ENCODE measurements at regions not wholly inside any gene's neighbourhood (a gene's known extent, or its start where the extent isn't known, plus 50 kb on each side); places are given as distances from the start of the nearest gene placed in this dataset.

- Histone ChIP-seq H4K20me1 (replicated peaks; ENCODE audit: control insufficient read depth, extremely low read depth, insufficient read depth, low read length) (no peaks in the 10 kb centered on the region), H3K4me3 (replicated peaks in 1 of 3; ENCODE audit: insufficient read depth in 1 of 3, low read depth in 1 of 3, low read length in 3 of 3) (no peak overlapping the region), H3K9ac (replicated peaks; ENCODE audit: extremely low read depth, insufficient read depth, low read length) (no peak overlapping the region), H3K4me1 (ENCODE audit: control insufficient read depth, extremely low read depth, insufficient read depth, low read length) (no peaks in the 10 kb centered on the region), H3K27me3 (ENCODE audit: control insufficient read depth in 2 of 2, insufficient read depth in 2 of 2, low read length in 2 of 2) (peaks cover 0 to 15% of the 10 kb centered on the region in 2 experiments), H3K4me2 (ENCODE audit: insufficient read depth, low read length) (no peak overlapping the region), H3K9me3 (replicated peaks; ENCODE audit: control insufficient read depth, insufficient read depth, low read length) (no peaks in the 10 kb centered on the region), H3K36me3 (ENCODE audit: control insufficient read depth in 2 of 2, extremely low read depth in 1 of 2, insufficient read depth in 2 of 2, low read length in 2 of 2) (no peaks in the 10 kb centered on the region), H2AFZ (ENCODE audit: low read depth, low read length) (no peak overlapping the region), H3K79me2 (ENCODE audit: control insufficient read depth, insufficient read depth, low read length) (no peaks in the 10 kb centered on the region), H3K27ac (ENCODE audit: insufficient read depth, low read depth, low read length) (no peak overlapping the region), H3K9me1 (replicated peaks; ENCODE audit: control insufficient read depth, extremely low read depth, insufficient read depth, low read length) (no peaks in the 10 kb centered on the region)
- dilution Hi-C loops (cut with MboI; ENCODE audit: extremely low pct_ligation_motif_present, low sequenced_read_pairs) (no loop called here), intact Hi-C loops (cut with micrococcal nuclease) (no loop called here)
- DNase-seq (ENCODE audit: low read depth, low spot score), result no peak
- ChIA-PET POLR2A (no interaction called here), CTCF (interaction anchor here (1.0 kb wide), 1 partner anchor 115 kb away, joined by 3 read pairs; no protein-coding TSS in a partner anchor)
- FAIRE-seq, result no peak
- TF ChIP-seq MYC (IDR thresholded peaks at IDR 0.05; ENCODE audit: low read depth, low read length), result no peak
- TF ChIP-seq CTCF (IDR thresholded peaks at IDR 0.05; ENCODE audit: extremely low read depth in 1 of 2, insufficient read depth in 1 of 2, low read depth in 1 of 2, low read length in 2 of 2), result no peak
- no peak for TF ChIP-seq MAX (IDR thresholded peaks at IDR 0.05; ENCODE audit: insufficient read depth, insufficient read length)
- TF ChIP-seq POLR2AphosphoS5 (IDR thresholded peaks at IDR 0.05; ENCODE audit: insufficient read depth, low read depth, low read length), result no peak
- TF ChIP-seq FOS (IDR thresholded peaks at IDR 0.05; ENCODE audit: borderline replicate concordance, insufficient read depth, low read length), result no peak
- TF ChIP-seq POLR2A (IDR thresholded peaks at IDR 0.05; ENCODE audit: low read depth, low read length), result no peak
- TF ChIP-seq GATA2 (IDR thresholded peaks at IDR 0.05; ENCODE audit: insufficient read depth, insufficient read length, low read depth, low read length), result no peak
- no peak for TF ChIP-seq JUN (IDR thresholded peaks at IDR 0.05; ENCODE audit: borderline replicate concordance, insufficient read depth, insufficient read length, low read depth)
- no peak for TF ChIP-seq EZH2 (IDR thresholded peaks at IDR 0.05; ENCODE audit: borderline replicate concordance, low read depth, low read length, severe bottlenecking)
- no TSS peak for BruUV-seq (replicated peaks)
These were observed 58.2 kb upstream of the FZD7 start for GRCh38 chr2:201975434-201975833.

Measured in endothelial cell of umbilical vein (primary cell).